ENCODE measurements at regions not wholly inside any gene's neighbourhood (a gene's known extent, or its start where the extent isn't known, plus 50 kb on each side); places are given as distances from the start of the nearest gene placed in this dataset.

DNA sequence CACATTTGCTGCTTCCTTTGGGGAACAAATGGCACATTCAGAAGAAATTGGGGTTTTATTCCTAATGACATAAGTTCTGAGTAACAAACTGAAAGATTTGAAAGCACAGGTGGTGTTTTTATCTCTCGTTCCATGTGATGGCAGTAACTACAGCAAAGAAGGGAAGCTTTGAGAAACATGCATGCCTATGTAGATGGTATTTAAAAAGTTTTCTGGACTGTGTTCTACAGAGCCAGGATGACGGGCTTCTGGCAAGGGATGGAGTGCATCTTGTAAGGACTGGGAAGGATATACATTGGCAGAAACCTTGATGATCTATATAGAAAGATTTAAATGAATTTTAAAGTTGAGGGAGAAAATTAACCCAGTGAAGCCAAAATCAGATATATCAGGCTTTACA lies 362.2 kb upstream of the ROPN1 start:
- TF ChIP-seq, protein P1, sequence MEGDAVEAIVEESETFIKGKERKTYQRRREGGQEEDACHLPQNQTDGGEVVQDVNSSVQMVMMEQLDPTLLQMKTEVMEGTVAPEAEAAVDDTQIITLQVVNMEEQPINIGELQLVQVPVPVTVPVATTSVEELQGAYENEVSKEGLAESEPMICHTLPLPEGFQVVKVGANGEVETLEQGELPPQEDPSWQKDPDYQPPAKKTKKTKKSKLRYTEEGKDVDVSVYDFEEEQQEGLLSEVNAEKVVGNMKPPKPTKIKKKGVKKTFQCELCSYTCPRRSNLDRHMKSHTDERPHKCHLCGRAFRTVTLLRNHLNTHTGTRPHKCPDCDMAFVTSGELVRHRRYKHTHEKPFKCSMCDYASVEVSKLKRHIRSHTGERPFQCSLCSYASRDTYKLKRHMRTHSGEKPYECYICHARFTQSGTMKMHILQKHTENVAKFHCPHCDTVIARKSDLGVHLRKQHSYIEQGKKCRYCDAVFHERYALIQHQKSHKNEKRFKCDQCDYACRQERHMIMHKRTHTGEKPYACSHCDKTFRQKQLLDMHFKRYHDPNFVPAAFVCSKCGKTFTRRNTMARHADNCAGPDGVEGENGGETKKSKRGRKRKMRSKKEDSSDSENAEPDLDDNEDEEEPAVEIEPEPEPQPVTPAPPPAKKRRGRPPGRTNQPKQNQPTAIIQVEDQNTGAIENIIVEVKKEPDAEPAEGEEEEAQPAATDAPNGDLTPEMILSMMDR (IDR thresholded peaks at IDR 0.05; ENCODE audit: insufficient read depth, low read depth, low read length, missing control alignments), result no peak
- H3K4me3 ChIP-seq (ENCODE audit: low read depth, low read length), result no peak overlapping the region
- no peak for DNase-seq (ENCODE audit: low read depth)

DNA sequence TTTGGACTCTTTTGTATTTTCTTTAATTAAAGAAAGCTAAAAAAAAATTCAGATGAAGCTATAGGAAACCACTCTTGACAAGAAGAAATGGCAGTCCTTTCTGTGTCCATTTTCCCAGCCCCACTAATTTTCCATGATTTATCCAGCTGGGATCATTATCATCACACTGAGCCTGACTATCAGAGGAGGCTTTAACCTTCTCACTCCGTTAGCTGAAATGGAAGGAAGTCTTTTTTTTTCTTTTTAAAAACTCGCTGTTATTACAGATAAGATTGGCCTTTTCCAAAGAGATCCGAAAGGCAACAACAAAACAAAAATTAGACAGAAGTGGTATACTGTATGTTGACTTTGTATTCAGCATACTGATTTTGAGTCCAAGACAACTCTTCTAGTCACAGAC lies 366.2 kb upstream of the ROPN1 start:
- no peak overlapping the region for H3K4me3 ChIP-seq (ENCODE audit: low read depth, low read length)
- no peak for DNase-seq (ENCODE audit: low read depth)
- TF ChIP-seq, protein P1 (IDR thresholded peaks at IDR 0.05; ENCODE audit: insufficient read depth, low read depth, low read length, missing control alignments), result no peak

DNA sequence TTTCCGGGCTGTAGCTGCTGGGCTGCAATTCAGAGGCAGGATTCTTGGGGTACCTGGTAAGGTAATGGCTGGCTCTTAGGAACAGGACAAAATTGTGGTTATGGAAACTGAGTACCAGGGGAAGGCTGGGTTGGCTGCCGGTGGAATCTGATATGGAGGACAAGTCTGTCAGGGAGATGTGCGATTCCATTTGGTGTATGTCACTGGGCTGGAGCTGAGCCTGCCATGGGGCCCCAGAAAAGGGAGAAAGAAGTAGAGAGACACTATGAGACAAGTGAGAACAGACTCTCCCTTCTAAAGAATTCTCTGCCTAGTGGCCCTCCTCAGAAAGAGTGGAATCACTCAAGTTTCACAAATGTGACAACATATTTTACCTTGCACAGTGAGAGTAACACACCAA lies 368.2 kb upstream of the ROPN1 start:
- TF ChIP-seq, protein P1 (IDR thresholded peaks at IDR 0.05; ENCODE audit: insufficient read depth, low read depth, low read length, missing control alignments), result no peak
- DNase-seq (ENCODE audit: low read depth), result no peak
- H3K4me3 ChIP-seq (ENCODE audit: low read depth, low read length), result no peak overlapping the region

DNA sequence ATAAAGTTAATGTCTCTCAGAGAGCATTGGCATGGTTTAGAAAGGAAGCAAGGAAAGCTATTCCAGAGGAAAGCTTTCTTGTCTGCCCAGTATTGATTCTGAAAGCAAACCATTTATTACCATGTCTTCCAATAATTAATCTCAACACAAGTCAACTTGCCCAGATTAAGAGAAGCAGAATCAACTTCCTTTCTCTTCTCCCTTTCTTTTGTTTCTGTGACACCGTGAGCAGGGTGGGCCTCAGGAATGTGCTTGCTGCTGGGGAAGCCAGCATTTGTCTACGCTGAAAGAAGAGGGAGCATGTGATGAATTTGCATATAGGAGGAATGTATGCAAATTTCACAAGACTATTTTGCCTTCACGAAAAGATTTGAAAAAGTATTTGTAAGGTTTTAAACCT lies 368.6 kb upstream of the ROPN1 start:
- H3K4me3 ChIP-seq (ENCODE audit: low read depth, low read length), result no peak overlapping the region
- no peak for DNase-seq (ENCODE audit: low read depth)
- TF ChIP-seq, protein P1 (IDR thresholded peaks at IDR 0.05; ENCODE audit: insufficient read depth, low read depth, low read length, missing control alignments), result no peak

DNA sequence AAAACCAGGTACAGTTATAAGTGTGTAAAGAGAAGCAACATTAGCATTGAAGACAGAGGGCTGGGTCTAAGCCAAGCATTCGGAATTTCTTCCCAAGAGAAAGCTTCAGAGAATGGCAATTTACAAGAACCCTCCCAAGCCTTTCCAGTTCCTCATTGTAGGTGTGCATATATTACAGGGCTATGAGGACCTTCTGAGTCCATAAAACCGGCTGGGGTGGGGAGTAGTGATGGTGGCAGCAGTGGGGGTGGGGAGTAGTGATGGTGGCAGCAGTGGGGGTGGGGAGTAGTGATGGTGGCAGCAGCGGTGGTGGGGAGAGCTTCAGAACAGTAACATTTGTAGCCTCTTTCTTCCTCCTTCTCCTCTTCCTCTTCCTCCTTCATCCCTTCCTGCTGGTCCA lies 368.7 kb upstream of the UMPS start:
- H3K4me3 ChIP-seq (ENCODE audit: low read depth, low read length), result no peak overlapping the region
- no peak for DNase-seq (ENCODE audit: low read depth)
- TF ChIP-seq, protein P1 (IDR thresholded peaks at IDR 0.05; ENCODE audit: insufficient read depth, low read depth, low read length, missing control alignments), result no peak

DNA sequence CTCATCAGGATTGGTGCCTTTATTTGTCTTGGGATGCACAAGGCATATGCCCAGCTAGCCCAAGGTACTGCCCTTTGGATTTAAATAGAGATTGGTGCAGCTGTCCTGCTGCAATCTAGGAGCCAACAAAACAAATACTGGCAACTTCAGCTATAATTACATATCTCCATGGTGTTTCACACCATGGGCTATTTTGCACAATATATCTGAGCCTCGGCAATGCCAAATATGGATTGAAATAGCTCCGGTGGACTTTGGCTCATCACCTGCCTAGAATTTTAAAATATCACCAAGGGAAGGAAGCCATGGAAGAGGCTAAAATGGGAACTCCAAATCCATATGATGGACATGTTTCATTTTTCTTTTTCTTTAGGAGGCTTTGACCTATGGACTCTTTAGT lies 367.8 kb upstream of the UMPS start:
- H3K4me3 ChIP-seq (ENCODE audit: low read depth, low read length), result no peak overlapping the region
- DNase-seq (ENCODE audit: low read depth), result no peak
- TF ChIP-seq, protein P1 (IDR thresholded peaks at IDR 0.05; ENCODE audit: insufficient read depth, low read depth, low read length, missing control alignments), result no peak

DNA sequence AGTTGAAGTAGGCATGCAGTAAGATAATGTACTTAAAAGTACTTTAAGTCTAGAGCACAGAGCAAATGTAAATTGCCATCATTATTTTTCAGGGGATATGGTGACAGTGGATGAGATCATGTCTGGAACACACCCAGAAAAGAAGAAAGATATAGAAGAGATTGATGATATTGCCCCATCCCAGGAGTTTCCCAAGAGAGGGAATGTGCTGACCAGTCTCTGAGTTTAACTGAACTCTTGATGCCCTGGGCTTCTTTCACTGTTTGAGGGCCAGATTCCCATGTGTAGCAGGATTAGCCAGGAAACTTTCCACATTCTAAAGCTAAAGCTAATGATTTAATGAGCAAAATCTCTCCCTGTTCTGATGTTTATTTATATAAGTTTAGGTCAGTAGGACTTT lies 366.8 kb upstream of the UMPS start:
- DNase-seq (ENCODE audit: low read depth), result no peak

More for the DNA sequence above, 366.8 kb upstream of the UMPS start:
- no peak overlapping the region for H3K4me3 ChIP-seq (ENCODE audit: low read depth, low read length)
- TF ChIP-seq, protein P1 (IDR thresholded peaks at IDR 0.05; ENCODE audit: insufficient read depth, low read depth, low read length, missing control alignments), result no peak
